Transverse colon (tissue), 4 donors: ENCODE measurements at regions not wholly inside any gene's neighbourhood (a gene's known extent, or its start where the extent isn't known, plus 50 kb on each side); places are given as distances from the start of the nearest gene placed in this dataset.

Experiments used
- DNase-seq: peaks from one replicate; pipeline ENCODE4 v3.0.0-alpha.2; 2019
- H3K27ac ChIP-seq, 4 donors: fragments of 200-600 bp; sonication (generic); 2 replicates each; pipeline ENCODE4 v1.5.1; 2016 to 2018; ENCODE audit warnings: inconsistent platforms in 4 of 4
- H3K27me3 ChIP-seq: fragments of 200-600 bp; sonication (generic); 2 replicates; pipeline ENCODE4 v1.5.1; 2017; ENCODE audit warnings: inconsistent platforms
- H3K36me3 ChIP-seq, 4 donors: fragments of 200-600 bp; sonication (generic); 2 replicates each; pipeline ENCODE4 v1.5.1; 2017 to 2019; ENCODE audit warnings: inconsistent platforms in 4 of 4
- H3K4me1 ChIP-seq, 4 donors: fragments of 200-600 bp; sonication (generic); 2 replicates each; pipeline ENCODE4 v1.5.1; 2017 to 2020; ENCODE audit warnings: inconsistent platforms in 4 of 4
- H3K4me3 ChIP-seq, 4 donors: fragments of 200-600 bp; sonication (generic); 1 replicate in 1 of 4; 2 replicates in 3 of 4; pipeline versions ENCODE4 v1.5.1 to v1.6.1; 2017 to 2019; ENCODE audit warnings: inconsistent platforms in 4 of 4
- H3K9me3 ChIP-seq, 2 donors: fragments of 200-600 bp; sonication (generic); 2 replicates each; pipeline ENCODE4 v1.5.1; 2017 to 2019; ENCODE audit warnings: inconsistent platforms in 2 of 2
- CTCF ChIP-seq, 5 experiments: fragments of 200-600 bp in 3 of 5; fragments of 450-650 bp in 2 of 5; sonication (generic) in 3 of 5; IDR thresholded peaks; 1 replicate in 2 of 5; 2 replicates in 3 of 5; pipeline ENCODE4 v1.5.1; 2016 to 2017; ENCODE audit warnings: antibody characterized with exemption in 5 of 5, inconsistent platforms in 3 of 5, mild to moderate bottlenecking in 2 of 5, moderate library complexity in 1 of 5
- EP300 ChIP-seq: sonication (generic); formaldehyde crosslinking; IDR thresholded peaks from one replicate; pipeline ENCODE4 v1.6.1; 2017; ENCODE audit warnings: antibody characterized with exemption, low read depth
- POLR2A ChIP-seq: fragments of 450-650 bp; IDR thresholded peaks from one replicate; pipeline ENCODE4 v1.6.1; 2016; ENCODE audit warnings: antibody characterized with exemption, mild to moderate bottlenecking, moderate library complexity
- POLR2AphosphoS5 ChIP-seq, 3 donors: sonication (generic); formaldehyde crosslinking; IDR thresholded peaks; one replicate each; pipeline ENCODE4 v1.6.1; 2016; ENCODE audit warnings: antibody characterized with exemption in 3 of 3
- WGBS, 2 donors: methylation state at CpG; one replicate each; pipeline ENCODE4 v1.1.5; 2018; ENCODE audit warnings: low coverage in 1 of 2; 5-methylcytosine and 5-hydroxymethylcytosine counted together
- in situ Hi-C, 4 donors: fragments of 200-750 bp; cut with MboI; loops; one replicate each; pipeline versions ENCODE4 v1.15.0 to v1.15.1; 2017; ENCODE audit warnings: low sequenced_read_pairs in 3 of 4, low pct_ligation_motif_present in 1 of 4, low pct_unique_long_range_greater_than_20kb in 1 of 4
- intact Hi-C: fragments of 100-400 bp; cut with DNase I; formaldehyde crosslinking; loops from one replicate; pipeline ENCODE4 v1.15.1; 2023; ENCODE audit warnings: low total_unique reads
- small RNA-seq, 4 donors: library from RNA; depleted of rRNA; stranded (forward); fragments of <200 nt; gene quantifications; one replicate each; pipeline ENCODE3, GENCODE V24; 2016

- 75 to 76% methylated on average over 4 of the region's 4 CpGs for WGBS, 2 donors
- DNase-seq, result no peak
- Histone ChIP-seq H3K4me3 (no peak overlapping the region), H3K27ac (no peak overlapping the region), H3K36me3 (no peaks in the 10 kb centered on the region), H3K27me3 (no peaks in the 10 kb centered on the region), H3K4me1 (no peaks in the 10 kb centered on the region), H3K9me3 (no peaks in the 10 kb centered on the region)
- TF ChIP-seq CTCF (IDR thresholded peaks at IDR 0.05) (no peak), POLR2A (no peak)
- intact Hi-C loops, result no loop called here
- in situ Hi-C loops, result no loop called here
Observed at GRCh38 chr20:6180531-6180930, 57.7 kb upstream of the FERMT1 start.

GRCh38 chr20:6178537-6178936 lies 55.7 kb upstream of the FERMT1 start:
- no peak overlapping the region for H3K4me3 ChIP-seq
- DNase-seq, result no peak
- H3K27ac ChIP-seq, result no peak overlapping the region
- TF ChIP-seq POLR2AphosphoS5 (IDR thresholded peaks at IDR 0.05), result no peak
- no peak for TF ChIP-seq POLR2A
- no peak for TF ChIP-seq EP300
- TF ChIP-seq CTCF (IDR thresholded peaks at IDR 0.05), result peak in 4 of 5 experiments; percentile 6 to 26 (median 21)
- H3K9me3 ChIP-seq, result no peaks in the 10 kb centered on the region
- no peaks in the 10 kb centered on the region for H3K36me3 ChIP-seq
- no peaks in the 10 kb centered on the region for H3K4me1 ChIP-seq
- intact Hi-C loops (no loop called here), in situ Hi-C loops (no loop called here)
- H3K27me3 ChIP-seq, result no peaks in the 10 kb centered on the region
- 4 to 14% methylated on average over 1 to 3 of the region's 3 CpGs for WGBS, 2 donors

DNA sequence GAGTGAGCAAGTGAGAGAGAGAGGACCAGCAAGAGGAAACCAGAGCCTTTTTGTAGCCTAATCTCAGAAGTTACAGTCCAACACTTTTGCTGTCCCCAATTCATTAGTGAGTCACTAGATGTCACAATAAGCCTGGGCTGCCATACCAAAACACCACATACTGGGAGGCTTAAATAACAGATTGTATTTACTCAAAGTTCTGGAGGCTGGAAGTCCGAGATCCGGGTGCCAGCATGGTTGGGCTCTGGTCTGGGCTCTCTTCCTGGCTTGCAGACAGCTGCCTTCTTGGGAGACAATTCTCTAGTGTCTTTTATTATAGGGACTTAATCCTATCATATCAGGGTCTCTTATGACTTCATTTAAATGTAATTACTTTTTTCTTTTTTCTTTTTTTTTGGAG lies 50.7 kb upstream of the FERMT1 start:
- no peak overlapping the region for H3K27ac ChIP-seq
- DNase-seq, result no peak
- no peaks in the 10 kb centered on the region for H3K27me3 ChIP-seq
- in situ Hi-C loops (no loop called here), intact Hi-C loops (no loop called here)
- 71% methylated on average over 2 of the region's 2 CpGs; no CpG with 5 or more reads in 1 of the 2 donors for WGBS, 2 donors
- H3K36me3 ChIP-seq, result no peaks in the 10 kb centered on the region
- H3K4me3 ChIP-seq, result no peak overlapping the region
- H3K9me3 ChIP-seq, result no peaks in the 10 kb centered on the region
- TF ChIP-seq CTCF (IDR thresholded peaks at IDR 0.05) (no peak), POLR2A (no peak), POLR2AphosphoS5 (IDR thresholded peaks at IDR 0.05) (no peak), EP300 (no peak)
- no peaks in the 10 kb centered on the region for H3K4me1 ChIP-seq

Small RNA genes in the stretch of these regions (small RNA-seq; reads per million reads assigned to genes)
- 0 reads per million in 4 donors for gene AL109618.2
